ENCODE measurements at regions not wholly inside any gene's neighbourhood (a gene's known extent, or its start where the extent isn't known, plus 50 kb on each side); places are given as distances from the start of the nearest gene placed in this dataset.

GRCh38 chr1:213375002-213375401 is 324.0 kb downstream of the RPS6KC1 start:
- no peak for DNase-seq

GRCh38 chr1:213376862-213377372 is 325.9 kb downstream of the RPS6KC1 start:
- DNase-seq = no peak

GRCh38 chr1:213380865-213381264 is 329.8 kb downstream of the RPS6KC1 start:
- DNase-seq = peak; percentile 64

GRCh38 chr1:213381572-213382084 is 330.6 kb downstream of the RPS6KC1 start:
- no peak for DNase-seq

GRCh38 chr1:213383465-213383864 is 332.4 kb downstream of the RPS6KC1 start:
- no peak for DNase-seq

GRCh38 chr1:213385201-213385600 is 334.2 kb downstream of the RPS6KC1 start:
- no peak for DNase-seq

GRCh38 chr1:213385806-213386324 is 334.8 kb downstream of the RPS6KC1 start:
- no peak for DNase-seq

GRCh38 chr1:213387380-213388015 is 336.5 kb downstream of the RPS6KC1 start:
- DNase-seq = no peak

- DNase-seq = no peak
Observed at GRCh38 chr1:213388199-213388598, 337.2 kb downstream of the RPS6KC1 start.

- no peak for DNase-seq
Observed at GRCh38 chr1:213389061-213389581, 338.1 kb downstream of the RPS6KC1 start.

- no peak for DNase-seq
Observed at GRCh38 chr1:213391445-213391844, 340.4 kb downstream of the RPS6KC1 start.

GRCh38 chr1:213393860-213394259 is 342.8 kb downstream of the RPS6KC1 start:
- DNase-seq = no peak

GRCh38 chr1:213394837-213395236 is 343.8 kb downstream of the RPS6KC1 start:
- no peak for DNase-seq

- DNase-seq = no peak
Observed at GRCh38 chr1:213397638-213398037, 346.6 kb downstream of the RPS6KC1 start.

GRCh38 chr1:213399695-213400094 is 348.7 kb downstream of the RPS6KC1 start:
- peak; percentile 3 for DNase-seq

- DNase-seq = no peak
Observed at GRCh38 chr1:213409208-213409631, 358.2 kb downstream of the RPS6KC1 start.

GRCh38 chr1:213409971-213410370 is 358.9 kb downstream of the RPS6KC1 start:
- DNase-seq = no peak

GRCh38 chr1:213414346-213414745 is 363.3 kb downstream of the RPS6KC1 start:
- DNase-seq = no peak

GRCh38 chr1:213414911-213415310 is 363.9 kb downstream of the RPS6KC1 start:
- no peak for DNase-seq

GRCh38 chr1:213415691-213416380 is 364.8 kb downstream of the RPS6KC1 start:
- no peak for DNase-seq

- DNase-seq = no peak
Observed at GRCh38 chr1:213416461-213417224, 365.6 kb downstream of the RPS6KC1 start.

GRCh38 chr1:213417225-213417820 is 366.3 kb downstream of the RPS6KC1 start:
- DNase-seq = no peak

- DNase-seq = no peak
Observed at GRCh38 chr1:213417846-213418245, 366.8 kb downstream of the RPS6KC1 start.
